MM.1S (cell line): ENCODE measurements at regions not wholly inside any gene's neighbourhood (a gene's known extent, or its start where the extent isn't known, plus 50 kb on each side); places are given as distances from the start of the nearest gene placed in this dataset.

Experiments used
- EZH2phosphoT487 ChIP-seq: fragments of 300-600 bp; sonication (generic); IDR thresholded peaks from 2 replicates; pipeline ENCODE4 v1.6.1; 2018; ENCODE audit warnings: antibody characterized with exemption, low read length
- TF ChIP-seq, protein P1 (sequence below): fragments of 300-600 bp; sonication (generic); IDR thresholded peaks from 2 replicates; pipeline ENCODE4 v1.5.1; 2016; ENCODE audit warnings: antibody characterized with exemption, low read length, mixed read lengths

GRCh38 chr21:17432732-17433057 is 80.1 kb upstream of the CXADR start:
- TF ChIP-seq, protein P1, sequence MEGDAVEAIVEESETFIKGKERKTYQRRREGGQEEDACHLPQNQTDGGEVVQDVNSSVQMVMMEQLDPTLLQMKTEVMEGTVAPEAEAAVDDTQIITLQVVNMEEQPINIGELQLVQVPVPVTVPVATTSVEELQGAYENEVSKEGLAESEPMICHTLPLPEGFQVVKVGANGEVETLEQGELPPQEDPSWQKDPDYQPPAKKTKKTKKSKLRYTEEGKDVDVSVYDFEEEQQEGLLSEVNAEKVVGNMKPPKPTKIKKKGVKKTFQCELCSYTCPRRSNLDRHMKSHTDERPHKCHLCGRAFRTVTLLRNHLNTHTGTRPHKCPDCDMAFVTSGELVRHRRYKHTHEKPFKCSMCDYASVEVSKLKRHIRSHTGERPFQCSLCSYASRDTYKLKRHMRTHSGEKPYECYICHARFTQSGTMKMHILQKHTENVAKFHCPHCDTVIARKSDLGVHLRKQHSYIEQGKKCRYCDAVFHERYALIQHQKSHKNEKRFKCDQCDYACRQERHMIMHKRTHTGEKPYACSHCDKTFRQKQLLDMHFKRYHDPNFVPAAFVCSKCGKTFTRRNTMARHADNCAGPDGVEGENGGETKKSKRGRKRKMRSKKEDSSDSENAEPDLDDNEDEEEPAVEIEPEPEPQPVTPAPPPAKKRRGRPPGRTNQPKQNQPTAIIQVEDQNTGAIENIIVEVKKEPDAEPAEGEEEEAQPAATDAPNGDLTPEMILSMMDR: no peak
- no peak for TF ChIP-seq EZH2phosphoT487
